CD4-positive, alpha-beta memory T cell (primary cell): ENCODE measurements at regions not wholly inside any gene's neighbourhood (a gene's known extent, or its start where the extent isn't known, plus 50 kb on each side); places are given as distances from the start of the nearest gene placed in this dataset.
A peak's percentile ranks its signal among the peaks of the same experiment; 100 is the strongest.

Experiments used
- CTCF ChIA-PET: fragments of 350-600 bp; sonication (Branson Sonifier 250); formaldehyde crosslinking; loops from one replicate; lab custom pipeline; 2021; ENCODE audit warnings: inconsistent platforms; ENCODE audit not compliant: partially characterized antibody; lab: Charles Lee
- POLR2A ChIA-PET: fragments of 350-600 bp; sonication (Branson Sonifier 250); formaldehyde crosslinking; loops from one replicate; lab custom pipeline; 2021; ENCODE audit not compliant: partially characterized antibody; lab: Charles Lee
- DNase-seq, 5 donors: peaks; one replicate each; pipeline versions ENCODE4 v3.0.0 to v3.0.0-alpha.2; 2020 to 2022; ENCODE audit warnings: mixed read lengths in 1 of 5
- H3K27ac ChIP-seq: one replicate; pipeline ENCODE4 v1.7.0; 2013; ENCODE audit warnings: low read depth, low read length
- H3K27me3 ChIP-seq: 2 replicates; pipeline ENCODE4 v1.7.0; 2013; ENCODE audit warnings: mild to moderate bottlenecking, low read length, moderate library complexity; ENCODE audit not compliant: insufficient read depth
- H3K36me3 ChIP-seq: 2 replicates; pipeline ENCODE4 v1.7.0; 2013; ENCODE audit warnings: mild to moderate bottlenecking, low read length, moderate library complexity; ENCODE audit not compliant: insufficient read depth
- H3K4me1 ChIP-seq: 2 replicates; pipeline ENCODE4 v1.7.0; 2013; ENCODE audit warnings: mild to moderate bottlenecking, low read length, moderate library complexity; ENCODE audit not compliant: insufficient read depth
- H3K4me3 ChIP-seq, 2 donors: one replicate each; pipeline ENCODE4 v1.7.0; 2013; ENCODE audit warnings: low read length in 2 of 2, mild to moderate bottlenecking in 1 of 2
- H3K9me3 ChIP-seq, 2 donors: one replicate each; pipeline ENCODE4 v1.7.0; 2013; ENCODE audit warnings: low read length in 2 of 2, control low read depth in 1 of 2; ENCODE audit not compliant: control insufficient read depth in 1 of 2
- H3K27ac Mint-ChIP-seq, 7 donors: one replicate each; pipeline ENCODE4 v1.8.0; 2020 to 2021; ENCODE audit warnings: mixed read lengths in 7 of 7, mild to moderate bottlenecking in 6 of 7, inconsistent platforms in 3 of 7, moderate library complexity in 3 of 7
- H3K27me3 Mint-ChIP-seq, 2 donors: one replicate each; pipeline ENCODE4 v1.8.0; 2020 to 2021; ENCODE audit warnings: mixed read lengths in 2 of 2
- H3K36me3 Mint-ChIP-seq, 2 donors: one replicate each; pipeline ENCODE4 v1.8.0; 2020 to 2021; ENCODE audit warnings: mixed read lengths in 2 of 2, inconsistent platforms in 1 of 2, mild to moderate bottlenecking in 1 of 2
- H3K4me1 Mint-ChIP-seq, 4 donors: one replicate each; pipeline ENCODE4 v1.8.0; 2020 to 2021; ENCODE audit warnings: mixed read lengths in 4 of 4, mild to moderate bottlenecking in 1 of 4
- H3K4me3 Mint-ChIP-seq, 8 donors: one replicate each; pipeline ENCODE4 v1.8.0; 2020 to 2021; ENCODE audit warnings: mixed read lengths in 8 of 8, mild to moderate bottlenecking in 7 of 8, moderate library complexity in 6 of 8, inconsistent platforms in 3 of 8
- H3K9me3 Mint-ChIP-seq, 8 donors: one replicate each; pipeline ENCODE4 v1.8.0; 2020 to 2021; ENCODE audit warnings: mixed read lengths in 8 of 8, mild to moderate bottlenecking in 5 of 8, inconsistent platforms in 3 of 8, moderate library complexity in 1 of 8
- intact Hi-C: fragments of 100-400 bp; cut with micrococcal nuclease; formaldehyde crosslinking; loops from one replicate; pipeline ENCODE4 v1.15.1; 2023

- H3K36me3 Mint-ChIP-seq, result no peaks in the 10 kb centered on the region
- no peak for DNase-seq
- H3K27ac Mint-ChIP-seq, result no peak overlapping the region
- ChIA-PET POLR2A (no interaction called here), CTCF (no interaction called here)
- no peaks in the 10 kb centered on the region for H3K36me3 ChIP-seq
- H3K27ac ChIP-seq, result no peak overlapping the region
- peaks cover 2 to 21% (median 10%) of the 10 kb centered on the region in 8 donors for H3K9me3 Mint-ChIP-seq
- intact Hi-C loops, result no loop called here
- no peaks in the 10 kb centered on the region for H3K27me3 ChIP-seq
- no peak overlapping the region for H3K4me3 Mint-ChIP-seq
- no peaks in the 10 kb centered on the region for H3K27me3 Mint-ChIP-seq
- no peak overlapping the region for H3K4me3 ChIP-seq
- H3K9me3 ChIP-seq, result peaks cover 0 to 4% of the 10 kb centered on the region in 2 donors
- H3K4me1 Mint-ChIP-seq, result no peaks in the 10 kb centered on the region
- no peaks in the 10 kb centered on the region for H3K4me1 ChIP-seq
These were observed 1516.6 kb upstream of the AGA start for GRCh38 chr4:178958725-178959440.

- H3K27ac ChIP-seq, result no peak overlapping the region
- no peaks in the 10 kb centered on the region for H3K4me1 ChIP-seq
- no peak for DNase-seq
- intact Hi-C loops, result no loop called here
- no peak overlapping the region for H3K4me3 ChIP-seq
- H3K9me3 Mint-ChIP-seq, result peaks cover 0 to 20% (median 4%) of the 10 kb centered on the region in 8 donors
- no peaks in the 10 kb centered on the region for H3K36me3 Mint-ChIP-seq
- H3K36me3 ChIP-seq, result no peaks in the 10 kb centered on the region
- no peaks in the 10 kb centered on the region for H3K27me3 ChIP-seq
- CTCF ChIA-PET, result no interaction called here
- H3K27me3 Mint-ChIP-seq, result no peaks in the 10 kb centered on the region
- H3K27ac Mint-ChIP-seq, result peak overlapping the region in 1 of 7 donors; percentile 54
- no peaks in the 10 kb centered on the region for H3K4me1 Mint-ChIP-seq
- POLR2A ChIA-PET, result no interaction called here
- H3K9me3 ChIP-seq, result peaks cover 0 to 4% of the 10 kb centered on the region in 2 donors
- no peak overlapping the region for H3K4me3 Mint-ChIP-seq
These were observed 1521.3 kb upstream of the AGA start for GRCh38 chr4:178963446-178964045.

- Histone ChIP-seq H3K36me3 (no peaks in the 10 kb centered on the region), H3K4me1 (no peaks in the 10 kb centered on the region), H3K27me3 (no peaks in the 10 kb centered on the region), H3K27ac (no peak overlapping the region), H3K9me3 (peaks cover 0 to 4% of the 10 kb centered on the region in 2 donors), H3K4me3 (no peak overlapping the region)
- CTCF ChIA-PET, result no interaction called here
- H3K9me3 Mint-ChIP-seq, result peaks cover 0 to 11% (median 3%) of the 10 kb centered on the region in 8 donors
- no peak for DNase-seq
- no peaks in the 10 kb centered on the region for H3K36me3 Mint-ChIP-seq
- H3K27me3 Mint-ChIP-seq, result no peaks in the 10 kb centered on the region
- POLR2A ChIA-PET, result no interaction called here
- H3K27ac Mint-ChIP-seq, result no peak overlapping the region
- no peak overlapping the region for H3K4me3 Mint-ChIP-seq
- no peaks in the 10 kb centered on the region for H3K4me1 Mint-ChIP-seq
- intact Hi-C loops, result no loop called here
These were observed 1524.4 kb upstream of the AGA start for GRCh38 chr4:178966644-178967043.

- H3K36me3 ChIP-seq, result no peaks in the 10 kb centered on the region
- H3K27me3 Mint-ChIP-seq, result no peaks in the 10 kb centered on the region
- intact Hi-C loops, result no loop called here
- H3K4me3 Mint-ChIP-seq, result no peak overlapping the region
- no peaks in the 10 kb centered on the region for H3K36me3 Mint-ChIP-seq
- H3K9me3 Mint-ChIP-seq, result peaks cover 0 to 5% (median 1%) of the 10 kb centered on the region in 8 donors
- CTCF ChIA-PET, result no interaction called here
- no peak overlapping the region for H3K27ac ChIP-seq
- H3K4me1 Mint-ChIP-seq, result no peaks in the 10 kb centered on the region
- no peak overlapping the region for H3K27ac Mint-ChIP-seq
- no peaks in the 10 kb centered on the region for H3K27me3 ChIP-seq
- no peak for DNase-seq
- POLR2A ChIA-PET, result no interaction called here
- no peak overlapping the region for H3K4me3 ChIP-seq
- H3K4me1 ChIP-seq, result no peaks in the 10 kb centered on the region
- H3K9me3 ChIP-seq, result no peaks in the 10 kb centered on the region
These were observed 1528.3 kb upstream of the AGA start for GRCh38 chr4:178970433-178971140.

GRCh38 chr4:178976861-178977260 lies 1534.6 kb upstream of the AGA start:
- DNase-seq, result no peak
- Mint-ChIP-seq H3K4me3 (no peak overlapping the region), H3K36me3 (no peaks in the 10 kb centered on the region), H3K9me3 (peaks cover 0 to 3% (median 0%) of the 10 kb centered on the region in 8 donors), H3K4me1 (no peaks in the 10 kb centered on the region), H3K27ac (no peak overlapping the region), H3K27me3 (no peaks in the 10 kb centered on the region)
- H3K27me3 ChIP-seq, result no peaks in the 10 kb centered on the region
- ChIA-PET CTCF (no interaction called here), POLR2A (no interaction called here)
- no peak overlapping the region for H3K27ac ChIP-seq
- no peaks in the 10 kb centered on the region for H3K9me3 ChIP-seq
- H3K36me3 ChIP-seq, result no peaks in the 10 kb centered on the region
- intact Hi-C loops, result no loop called here
- no peak overlapping the region for H3K4me3 ChIP-seq
- H3K4me1 ChIP-seq, result no peaks in the 10 kb centered on the region

GRCh38 chr4:178993306-178993705 lies 1551.1 kb upstream of the AGA start:
- H3K27ac ChIP-seq, result no peak overlapping the region
- no peak for DNase-seq
- H3K9me3 Mint-ChIP-seq, result peaks cover 0 to 16% (median 4%) of the 10 kb centered on the region in 8 donors
- no peaks in the 10 kb centered on the region for H3K27me3 ChIP-seq
- ChIA-PET CTCF (no interaction called here), POLR2A (no interaction called here)
- H3K36me3 Mint-ChIP-seq, result no peaks in the 10 kb centered on the region
- no peak overlapping the region for H3K4me3 Mint-ChIP-seq
- H3K4me1 Mint-ChIP-seq, result no peaks in the 10 kb centered on the region
- no peaks in the 10 kb centered on the region for H3K4me1 ChIP-seq
- no peaks in the 10 kb centered on the region for H3K27me3 Mint-ChIP-seq
- H3K9me3 ChIP-seq, result no peaks in the 10 kb centered on the region
- H3K4me3 ChIP-seq, result no peak overlapping the region
- intact Hi-C loops, result no loop called here
- H3K27ac Mint-ChIP-seq, result no peak overlapping the region
- no peaks in the 10 kb centered on the region for H3K36me3 ChIP-seq

- Histone ChIP-seq H3K27ac (no peak overlapping the region), H3K27me3 (no peaks in the 10 kb centered on the region), H3K4me1 (no peaks in the 10 kb centered on the region), H3K4me3 (no peak overlapping the region), H3K9me3 (no peaks in the 10 kb centered on the region), H3K36me3 (no peaks in the 10 kb centered on the region)
- Mint-ChIP-seq H3K9me3 (peaks cover 0 to 5% (median 3%) of the 10 kb centered on the region in 8 donors), H3K36me3 (no peaks in the 10 kb centered on the region), H3K27ac (no peak overlapping the region), H3K4me1 (no peaks in the 10 kb centered on the region), H3K27me3 (no peaks in the 10 kb centered on the region), H3K4me3 (no peak overlapping the region)
- no peak for DNase-seq
- POLR2A ChIA-PET, result no interaction called here
- CTCF ChIA-PET, result no interaction called here
- intact Hi-C loops, result no loop called here
These were observed 1559.7 kb upstream of the AGA start for GRCh38 chr4:179001918-179002317.
